CD4-positive, CD25-positive, alpha-beta regulatory T cell (primary cell): ENCODE measurements at regions not wholly inside any gene's neighbourhood (a gene's known extent, or its start where the extent isn't known, plus 50 kb on each side); places are given as distances from the start of the nearest gene placed in this dataset.
"Not testable (repeated sequence)": the region's sequence is repeated elsewhere in the genome, so short reads cannot be mapped to it uniquely, and the experiment has no call there.

Source experiments
- ATAC-seq, 2 donors: fragments of 150-1000 bp; cut with Tn5 transposase; one replicate each; pipeline ENCODE4 v1.10.0; 2021; ENCODE audit warnings: low read depth in 2 of 2, moderate number of reproducible peaks in 2 of 2, moderate library complexity in 1 of 2
- DNase-seq, 3 donors: peaks; one replicate each; pipeline versions ENCODE4 v3.0.0 to v3.0.0-alpha.2; 2012 to 2022; ENCODE audit warnings: mixed read lengths in 1 of 3
- H3K27ac ChIP-seq: one replicate; pipeline ENCODE4 v1.7.0; 2013; ENCODE audit warnings: mild to moderate bottlenecking, low read length; ENCODE audit not compliant: insufficient read depth, poor library complexity, severe bottlenecking
- H3K27me3 ChIP-seq: one replicate; pipeline ENCODE4 v1.7.0; 2013; ENCODE audit warnings: low read length; ENCODE audit not compliant: control insufficient read depth, insufficient read depth
- H3K36me3 ChIP-seq: one replicate; pipeline ENCODE4 v1.7.0; 2013; ENCODE audit warnings: mild to moderate bottlenecking, low read length, moderate library complexity; ENCODE audit not compliant: control insufficient read depth, insufficient read depth
- H3K4me1 ChIP-seq: 2 replicates; pipeline ENCODE4 v1.7.0; 2013; ENCODE audit warnings: mild to moderate bottlenecking, low read length; ENCODE audit not compliant: insufficient read depth, control insufficient read depth, poor library complexity, severe bottlenecking
- H3K4me3 ChIP-seq: one replicate; pipeline ENCODE4 v1.7.0; 2013; ENCODE audit warnings: low read depth, mild to moderate bottlenecking, low read length, moderate library complexity
- H3K9me3 ChIP-seq, 2 experiments: 1 replicate in 1 of 2; 2 replicates in 1 of 2; pipeline ENCODE4 v1.7.0; 2013; ENCODE audit warnings: low read length in 2 of 2, mild to moderate bottlenecking in 1 of 2, moderate library complexity in 1 of 2; ENCODE audit not compliant: control insufficient read depth in 2 of 2
- H3K27ac Mint-ChIP-seq, 3 donors: one replicate each; pipeline ENCODE4 v1.8.0; 2020 to 2022; ENCODE audit warnings: mild to moderate bottlenecking in 3 of 3, mixed read lengths in 3 of 3, moderate library complexity in 2 of 3
- H3K27me3 Mint-ChIP-seq: one replicate; pipeline ENCODE4 v1.8.0; 2022; ENCODE audit warnings: mild to moderate bottlenecking, mixed read lengths
- H3K36me3 Mint-ChIP-seq: one replicate; pipeline ENCODE4 v1.8.0; 2020; ENCODE audit warnings: mixed read lengths
- H3K4me1 Mint-ChIP-seq, 4 donors: one replicate each; pipeline ENCODE4 v1.8.0; 2020 to 2022; ENCODE audit warnings: mixed read lengths in 4 of 4, mild to moderate bottlenecking in 1 of 4
- H3K4me3 Mint-ChIP-seq, 4 donors: one replicate each; pipeline ENCODE4 v1.8.0; 2020 to 2022; ENCODE audit warnings: mild to moderate bottlenecking in 4 of 4, mixed read lengths in 4 of 4, moderate library complexity in 3 of 4
- H3K9me3 Mint-ChIP-seq, 7 donors: one replicate each; pipeline ENCODE4 v1.8.0; 2020 to 2022; ENCODE audit warnings: mixed read lengths in 7 of 7, mild to moderate bottlenecking in 3 of 7, moderate library complexity in 2 of 7

DNA sequence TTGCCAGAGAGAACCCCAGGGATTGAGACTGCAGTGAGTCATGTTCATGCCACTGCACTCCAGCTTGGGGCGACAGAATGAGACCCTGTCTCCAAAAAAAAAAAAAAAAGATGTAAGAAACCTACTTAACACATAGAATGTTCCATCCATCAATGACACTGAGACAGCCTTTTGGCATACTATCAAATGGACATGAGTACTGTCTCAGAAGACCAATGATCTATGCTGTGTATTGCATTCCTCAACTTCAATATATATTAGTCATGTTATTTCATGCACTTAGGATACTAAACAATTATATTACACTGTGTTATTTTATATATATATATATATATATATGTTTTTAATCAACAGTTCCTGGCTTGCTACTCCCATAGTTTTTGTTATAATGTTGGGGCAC, 57.1 kb upstream of the ANKH start:
- Mint-ChIP-seq H3K27ac (no peak overlapping the region), H3K4me1 (peaks cover 10 to 31% (median 16%) of the 10 kb centered on the region in 4 donors)

GRCh38 chr5:14925326-14925725, 53.7 kb upstream of the ANKH start:
- no peaks in the 10 kb centered on the region for H3K27me3 Mint-ChIP-seq
- no peak overlapping the region for H3K27ac ChIP-seq
- ATAC-seq (no peak), DNase-seq (peak in 1 of 3 donors; percentile 30)
- peaks cover 10 to 34% (median 16%) of the 10 kb centered on the region in 4 donors for H3K4me1 Mint-ChIP-seq
- H3K36me3 ChIP-seq, result no peaks in the 10 kb centered on the region
- no peaks in the 10 kb centered on the region for H3K9me3 ChIP-seq
- peaks cover 16% of the 10 kb centered on the region for H3K4me1 ChIP-seq
- peak overlapping the region; percentile 80 to 90 (median 84) for H3K27ac Mint-ChIP-seq
- H3K36me3 Mint-ChIP-seq, result no peaks in the 10 kb centered on the region
- H3K4me3 ChIP-seq, result peak overlapping the region; percentile 20
- no peaks in the 10 kb centered on the region for H3K27me3 ChIP-seq
- peak overlapping the region in 2 of 4 donors; percentile 46 to 77 for H3K4me3 Mint-ChIP-seq
- no peaks in the 10 kb centered on the region for H3K9me3 Mint-ChIP-seq

More for the DNA sequence above, 57.1 kb upstream of the ANKH start:
- no peaks in the 10 kb centered on the region for H3K36me3 ChIP-seq
- no peaks in the 10 kb centered on the region for H3K9me3 Mint-ChIP-seq
- H3K4me1 ChIP-seq, result peaks cover 16% of the 10 kb centered on the region
- no peak for DNase-seq
- H3K27ac ChIP-seq, result no peak overlapping the region
- no peak overlapping the region for H3K4me3 ChIP-seq
- no peaks in the 10 kb centered on the region for H3K36me3 Mint-ChIP-seq
- H3K27me3 Mint-ChIP-seq, result no peaks in the 10 kb centered on the region
- no peaks in the 10 kb centered on the region for H3K27me3 ChIP-seq
- ATAC-seq, result no peak
- H3K9me3 ChIP-seq, result no peaks in the 10 kb centered on the region
- no peak overlapping the region for H3K4me3 Mint-ChIP-seq

- not testable (repeated sequence) for ATAC-seq, H3K9me3 ChIP-seq, H3K36me3 Mint-ChIP-seq, H3K4me3 ChIP-seq, DNase-seq, H3K4me3 Mint-ChIP-seq, H3K27me3 Mint-ChIP-seq, H3K27ac Mint-ChIP-seq, H3K9me3 Mint-ChIP-seq, H3K36me3 ChIP-seq, H3K27me3 ChIP-seq, H3K27ac ChIP-seq
- peaks cover 10 to 34% (median 16%) of the 10 kb centered on the region in 4 donors for H3K4me1 Mint-ChIP-seq
- H3K4me1 ChIP-seq, result peaks cover 16% of the 10 kb centered on the region
These were observed 51.4 kb upstream of the ANKH start for GRCh38 chr5:14922952-14923351.

- Histone ChIP-seq H3K36me3 (no peaks in the 10 kb centered on the region), H3K4me3 (no peak overlapping the region), H3K9me3 (no peaks in the 10 kb centered on the region), H3K27me3 (no peaks in the 10 kb centered on the region), H3K4me1 (peaks cover 16% of the 10 kb centered on the region), H3K27ac (no peak overlapping the region)
- ATAC-seq, result no peak
- Mint-ChIP-seq H3K4me3 (no peak overlapping the region), H3K27ac (no peak overlapping the region), H3K9me3 (no peaks in the 10 kb centered on the region), H3K36me3 (no peaks in the 10 kb centered on the region), H3K27me3 (no peaks in the 10 kb centered on the region), H3K4me1 (peaks cover 10 to 34% (median 16%) of the 10 kb centered on the region in 4 donors)
- no peak for DNase-seq
These were observed 50.9 kb upstream of the ANKH start for GRCh38 chr5:14922456-14922855.
